HCT116 (cell line): ENCODE measurements at regions not wholly inside any gene's neighbourhood (a gene's known extent, or its start where the extent isn't known, plus 50 kb on each side); places are given as distances from the start of the nearest gene placed in this dataset.

Experiments
- ATAC-seq: fragments of 200-7000 bp; cut with Tn5 transposase; 2 replicates; pipeline ENCODE4 v1.9.1; 2020; ENCODE audit warnings: mild to moderate bottlenecking, moderate library complexity
- BruUV-seq: library from RNA; stranded (reverse); fragments of 400-500 nt; replicated peaks from 2 replicates; lab custom pipeline; 2021; lab: Mats Ljungman, UMichigan
- CTCF ChIA-PET: fragments of 300-600 bp; sonication (Branson Sonifier 250); formaldehyde crosslinking; loops from one replicate; lab custom pipeline; 2021; ENCODE audit warnings: antibody characterized with exemption; lab: Charles Lee
- POLR2A ChIA-PET: fragments of 300-600, 350-600 bp; sonication (Branson Sonifier 250); formaldehyde crosslinking; loops from one replicate; lab custom pipeline; 2021; ENCODE audit warnings: antibody characterized with exemption; lab: Charles Lee
- RAD21 ChIA-PET, 2 experiments: fragments of 300-600 bp; sonication (Branson Sonifier 250); formaldehyde crosslinking; loops; one replicate each; lab custom pipeline; 2023; ENCODE audit warnings: low total read pairs in 2 of 2; ENCODE audit not compliant: uncharacterized antibody in 2 of 2, unreplicated experiment in 2 of 2, low non-redundant PET in 1 of 2; lab: Charles Lee
- DNase-seq: peaks from one replicate; pipeline ENCODE4 v3.0.0-alpha.2; 2010; ENCODE audit warnings: low read depth, low spot score
- H2AFZ ChIP-seq: fragments of 200-600 bp; shearing (Covaris generic), sonication (generic); 2 replicates; pipeline ENCODE4 v1.6.1; 2017; ENCODE audit warnings: low read depth, mixed run types, mixed read lengths, antibody characterized with exemption, low read length; ENCODE audit not compliant: poor library complexity, severe bottlenecking
- H3K27ac ChIP-seq: 2 replicates; pipeline ENCODE4 v1.5.1; 2012; ENCODE audit warnings: low read depth, low read length
- H3K27me3 ChIP-seq: fragments of 200-600 bp; sonication (generic); 2 replicates; pipeline ENCODE4 v1.6.1; 2016; ENCODE audit warnings: mixed run types, low read length, mixed read lengths; ENCODE audit not compliant: insufficient read depth
- H3K36me3 ChIP-seq, 2 experiments: fragments of 200-500 bp in 1 of 2; fragments of 200-600 bp in 1 of 2; sonication (Bioruptor generic) in 1 of 2; sonication (generic) in 1 of 2; 2 replicates each; pipeline versions ENCODE4 v1.5.1 to v1.6.1; 2014 to 2016; ENCODE audit warnings: low read length in 2 of 2, inconsistent platforms in 1 of 2, mixed read lengths in 1 of 2, mixed run types in 1 of 2; ENCODE audit not compliant: insufficient read depth in 2 of 2, control insufficient read depth in 1 of 2
- H3K4me1 ChIP-seq, 2 experiments: fragments of 200-600 bp in 1 of 2; sonication (generic) in 1 of 2; 2 replicates each; pipeline versions ENCODE4 v1.5.1 to v1.6.1; 2012 to 2017; ENCODE audit warnings: low read length in 2 of 2, inconsistent platforms in 1 of 2, mild to moderate bottlenecking in 1 of 2, mixed read lengths in 1 of 2, mixed run types in 1 of 2, moderate library complexity in 1 of 2; ENCODE audit not compliant: insufficient read depth in 2 of 2, control insufficient read depth in 1 of 2
- H3K4me2 ChIP-seq: fragments of 200-600 bp; sonication (generic); 2 replicates; pipeline ENCODE4 v1.6.1; 2017; ENCODE audit warnings: mixed run types, low read length, mixed read lengths
- H3K4me3 ChIP-seq, 2 experiments: fragments of 200-600 bp in 1 of 2; sonication (generic) in 1 of 2; replicated peaks in 1 of 2; 2 replicates each; pipeline ENCODE4 v1.5.1; 2011 to 2016; ENCODE audit warnings: low read length in 2 of 2, control low read depth in 1 of 2, low read depth in 1 of 2, mild to moderate bottlenecking in 1 of 2, mixed read lengths in 1 of 2, mixed run types in 1 of 2
- H3K79me2 ChIP-seq: fragments of 200-600 bp; sonication (generic); 2 replicates; pipeline ENCODE4 v1.6.1; 2017; ENCODE audit warnings: mild to moderate bottlenecking, mixed run types, low read length, moderate library complexity, mixed read lengths; ENCODE audit not compliant: insufficient read depth
- H3K9ac ChIP-seq: fragments of 200-600 bp; sonication (generic); 2 replicates; pipeline ENCODE4 v1.6.1; 2016; ENCODE audit warnings: low read length, mixed read lengths
- H3K9me2 ChIP-seq: fragments of 200-600 bp; sonication (generic), shearing (Covaris generic); 2 replicates; pipeline ENCODE4 v1.6.1; 2017; ENCODE audit warnings: mixed run types, mild to moderate bottlenecking, moderate library complexity; ENCODE audit not compliant: insufficient read depth
- H3K9me3 ChIP-seq, 2 experiments: fragments of 200-500 bp in 1 of 2; fragments of 200-600 bp in 1 of 2; sonication (Bioruptor generic) in 1 of 2; sonication (generic) in 1 of 2; 2 replicates each; pipeline ENCODE4 v1.6.1; 2014 to 2017; ENCODE audit warnings: low read length in 2 of 2, mixed read lengths in 2 of 2, inconsistent platforms in 1 of 2, low read depth in 1 of 2, mild to moderate bottlenecking in 1 of 2, mixed run types in 1 of 2, moderate library complexity in 1 of 2; ENCODE audit not compliant: control insufficient read depth in 1 of 2, insufficient read depth in 1 of 2
- H4K20me1 ChIP-seq: fragments of 200-600 bp; sonication (generic), shearing (Covaris generic); 2 replicates; pipeline ENCODE4 v1.6.1; 2017; ENCODE audit warnings: mixed run types, mild to moderate bottlenecking, moderate library complexity; ENCODE audit not compliant: insufficient read depth
- CBX3 ChIP-seq: IDR thresholded peaks from 2 replicates; pipeline ENCODE4 v1.6.1; 2012; ENCODE audit warnings: low read depth
- CEBPB ChIP-seq: IDR thresholded peaks from 2 replicates; pipeline ENCODE4 v1.6.1; 2012; ENCODE audit warnings: low read depth
- EGR1 ChIP-seq: IDR thresholded peaks from 2 replicates; pipeline ENCODE4 v1.6.1; 2012; ENCODE audit warnings: low read depth
- FOSL1 ChIP-seq: IDR thresholded peaks from 2 replicates; pipeline ENCODE4 v1.6.1; 2012; ENCODE audit warnings: low read depth
- JUND ChIP-seq: IDR thresholded peaks from 2 replicates; pipeline ENCODE4 v1.6.1; 2012
- POLR2A ChIP-seq: IDR thresholded peaks from 2 replicates; pipeline ENCODE4 v1.7.0; 2011; ENCODE audit warnings: borderline replicate concordance; ENCODE audit not compliant: insufficient read depth, insufficient read length; ENCODE audit errors: extremely low read depth
- POLR2AphosphoS5 ChIP-seq: IDR thresholded peaks from 2 replicates; pipeline ENCODE4 v1.6.1; 2011; ENCODE audit warnings: mild to moderate bottlenecking, low read depth, low read length, moderate library complexity
- RAD21 ChIP-seq: IDR thresholded peaks from 2 replicates; pipeline ENCODE4 v1.6.1; 2012; ENCODE audit warnings: low read depth, mild to moderate bottlenecking
- SP1 ChIP-seq: IDR thresholded peaks from 2 replicates; pipeline ENCODE4 v1.6.1; 2012; ENCODE audit warnings: low read depth
- SRF ChIP-seq: IDR thresholded peaks from 2 replicates; pipeline ENCODE4 v1.6.1; 2012; ENCODE audit warnings: low read depth
- YY1 ChIP-seq: IDR thresholded peaks from 2 replicates; pipeline ENCODE4 v1.6.1; 2011; ENCODE audit warnings: low read length, low read depth, moderate library complexity, mild to moderate bottlenecking; ENCODE audit not compliant: insufficient replicate concordance; ENCODE audit errors: extremely low read depth
- ZNF274 ChIP-seq: fragments of 200-500 bp; sonication (Bioruptor generic); IDR thresholded peaks from 2 replicates; pipeline ENCODE4 v1.6.1; 2014; ENCODE audit warnings: mild to moderate bottlenecking, low read depth, low read length, inconsistent platforms
- intact Hi-C: fragments of 100-400 bp; cut with micrococcal nuclease; formaldehyde crosslinking; loops from 2 replicates; pipeline ENCODE4 v1.10.0; 2022
- TF ChIP-seq, protein P1 (sequence below), 3 experiments: fragments of 200-600 bp in 1 of 3; sonication (generic) in 1 of 3; IDR thresholded peaks in 2 of 3; conservative IDR thresholded peaks in 1 of 3; 2 replicates each; pipeline ENCODE4 v1.5.1; 2012 to 2017; ENCODE audit warnings: low read depth in 2 of 3, low read length in 2 of 3, antibody characterized with exemption in 1 of 3, borderline replicate concordance in 1 of 3, control low read depth in 1 of 3, mild to moderate bottlenecking in 1 of 3, mixed read lengths in 1 of 3, mixed run types in 1 of 3, moderate library complexity in 1 of 3; ENCODE audit not compliant: insufficient read depth in 1 of 3
- TF ChIP-seq, protein P2 (sequence below): IDR thresholded peaks from 2 replicates; pipeline ENCODE4 v1.6.1; 2012; ENCODE audit warnings: low read depth
- TF ChIP-seq, protein P3 (sequence below): IDR thresholded peaks from 2 replicates; pipeline ENCODE4 v1.6.1; 2011; ENCODE audit warnings: mild to moderate bottlenecking, low read length, moderate library complexity; ENCODE audit not compliant: insufficient replicate concordance; ENCODE audit errors: extremely low read depth

DNA sequence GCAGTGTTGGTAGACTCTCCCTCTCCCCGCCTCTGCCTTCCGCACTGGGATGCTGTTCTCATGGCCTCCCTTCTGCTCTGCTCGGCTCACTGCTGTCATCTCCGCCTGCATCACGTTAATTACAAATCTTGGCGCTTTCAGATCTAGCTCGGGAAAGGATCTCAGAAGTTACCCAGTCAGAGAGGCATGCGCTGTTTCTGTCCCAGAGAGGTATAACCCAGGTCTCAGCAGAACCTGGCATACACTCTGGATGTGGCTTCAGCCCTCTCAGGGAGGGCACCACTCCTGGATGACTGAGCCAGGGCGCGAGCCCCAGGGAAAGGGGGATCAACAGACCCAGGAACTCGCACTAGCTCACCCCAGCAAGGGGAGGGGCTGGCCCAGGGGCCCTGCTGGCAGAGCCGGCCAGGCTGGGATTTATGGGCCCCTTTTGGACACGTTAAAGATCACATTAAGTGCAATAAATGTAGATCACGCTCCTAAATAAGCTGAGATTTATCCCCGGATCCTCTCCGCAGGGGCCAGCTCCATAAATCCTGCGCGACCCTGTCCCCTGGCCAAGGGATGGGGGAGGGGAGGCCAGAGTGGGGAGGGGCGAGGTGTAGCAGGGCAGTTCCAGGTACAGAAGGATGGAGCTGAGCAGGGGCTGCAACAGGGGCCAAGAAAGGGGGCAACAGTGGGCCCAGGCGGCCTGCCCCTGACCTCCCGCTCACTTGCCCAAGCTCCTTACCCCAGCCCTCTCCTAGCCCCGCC, 101.3 kb upstream of the ZBTB40 start:
- no peaks in the 10 kb centered on the region for H3K36me3 ChIP-seq
- DNase-seq (no peak), ATAC-seq (no peak)
- BruUV-seq, result no TSS peak
- H3K27me3 ChIP-seq, result peaks cover 10% of the 10 kb centered on the region; the same call in 1 of the 2 replicates
- no peak overlapping the region for H3K9ac ChIP-seq
- no peaks in the 10 kb centered on the region for H3K79me2 ChIP-seq
- intact Hi-C loops, result no loop called here
- no peak overlapping the region for H3K4me2 ChIP-seq
- H3K4me1 ChIP-seq, result no peaks in the 10 kb centered on the region
- POLR2A ChIA-PET, result no interaction called here
- no peaks in the 10 kb centered on the region for H3K9me3 ChIP-seq
- TF ChIP-seq SP1 (no peak), CEBPB (no peak), POLR2AphosphoS5 (no peak), CBX3 (no peak), ZNF274 (no peak), POLR2A (no peak), EGR1 (no peak), SRF (no peak), RAD21 (no peak), YY1 (no peak), JUND (no peak), FOSL1 (no peak)
- TF ChIP-seq, protein P1, sequence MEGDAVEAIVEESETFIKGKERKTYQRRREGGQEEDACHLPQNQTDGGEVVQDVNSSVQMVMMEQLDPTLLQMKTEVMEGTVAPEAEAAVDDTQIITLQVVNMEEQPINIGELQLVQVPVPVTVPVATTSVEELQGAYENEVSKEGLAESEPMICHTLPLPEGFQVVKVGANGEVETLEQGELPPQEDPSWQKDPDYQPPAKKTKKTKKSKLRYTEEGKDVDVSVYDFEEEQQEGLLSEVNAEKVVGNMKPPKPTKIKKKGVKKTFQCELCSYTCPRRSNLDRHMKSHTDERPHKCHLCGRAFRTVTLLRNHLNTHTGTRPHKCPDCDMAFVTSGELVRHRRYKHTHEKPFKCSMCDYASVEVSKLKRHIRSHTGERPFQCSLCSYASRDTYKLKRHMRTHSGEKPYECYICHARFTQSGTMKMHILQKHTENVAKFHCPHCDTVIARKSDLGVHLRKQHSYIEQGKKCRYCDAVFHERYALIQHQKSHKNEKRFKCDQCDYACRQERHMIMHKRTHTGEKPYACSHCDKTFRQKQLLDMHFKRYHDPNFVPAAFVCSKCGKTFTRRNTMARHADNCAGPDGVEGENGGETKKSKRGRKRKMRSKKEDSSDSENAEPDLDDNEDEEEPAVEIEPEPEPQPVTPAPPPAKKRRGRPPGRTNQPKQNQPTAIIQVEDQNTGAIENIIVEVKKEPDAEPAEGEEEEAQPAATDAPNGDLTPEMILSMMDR (IDR thresholded peaks at IDR 0.05 in 2 of 3, conservative IDR thresholded peaks at IDR 0.05 in 1 of 3; ENCODE audit: borderline replicate concordance in 1 of 3, insufficient read depth in 1 of 3, low read depth in 2 of 3, low read length in 2 of 3), result no peak
- TF ChIP-seq, protein P2, sequence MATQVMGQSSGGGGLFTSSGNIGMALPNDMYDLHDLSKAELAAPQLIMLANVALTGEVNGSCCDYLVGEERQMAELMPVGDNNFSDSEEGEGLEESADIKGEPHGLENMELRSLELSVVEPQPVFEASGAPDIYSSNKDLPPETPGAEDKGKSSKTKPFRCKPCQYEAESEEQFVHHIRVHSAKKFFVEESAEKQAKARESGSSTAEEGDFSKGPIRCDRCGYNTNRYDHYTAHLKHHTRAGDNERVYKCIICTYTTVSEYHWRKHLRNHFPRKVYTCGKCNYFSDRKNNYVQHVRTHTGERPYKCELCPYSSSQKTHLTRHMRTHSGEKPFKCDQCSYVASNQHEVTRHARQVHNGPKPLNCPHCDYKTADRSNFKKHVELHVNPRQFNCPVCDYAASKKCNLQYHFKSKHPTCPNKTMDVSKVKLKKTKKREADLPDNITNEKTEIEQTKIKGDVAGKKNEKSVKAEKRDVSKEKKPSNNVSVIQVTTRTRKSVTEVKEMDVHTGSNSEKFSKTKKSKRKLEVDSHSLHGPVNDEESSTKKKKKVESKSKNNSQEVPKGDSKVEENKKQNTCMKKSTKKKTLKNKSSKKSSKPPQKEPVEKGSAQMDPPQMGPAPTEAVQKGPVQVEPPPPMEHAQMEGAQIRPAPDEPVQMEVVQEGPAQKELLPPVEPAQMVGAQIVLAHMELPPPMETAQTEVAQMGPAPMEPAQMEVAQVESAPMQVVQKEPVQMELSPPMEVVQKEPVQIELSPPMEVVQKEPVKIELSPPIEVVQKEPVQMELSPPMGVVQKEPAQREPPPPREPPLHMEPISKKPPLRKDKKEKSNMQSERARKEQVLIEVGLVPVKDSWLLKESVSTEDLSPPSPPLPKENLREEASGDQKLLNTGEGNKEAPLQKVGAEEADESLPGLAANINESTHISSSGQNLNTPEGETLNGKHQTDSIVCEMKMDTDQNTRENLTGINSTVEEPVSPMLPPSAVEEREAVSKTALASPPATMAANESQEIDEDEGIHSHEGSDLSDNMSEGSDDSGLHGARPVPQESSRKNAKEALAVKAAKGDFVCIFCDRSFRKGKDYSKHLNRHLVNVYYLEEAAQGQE, result no peak
- TF ChIP-seq, protein P3, sequence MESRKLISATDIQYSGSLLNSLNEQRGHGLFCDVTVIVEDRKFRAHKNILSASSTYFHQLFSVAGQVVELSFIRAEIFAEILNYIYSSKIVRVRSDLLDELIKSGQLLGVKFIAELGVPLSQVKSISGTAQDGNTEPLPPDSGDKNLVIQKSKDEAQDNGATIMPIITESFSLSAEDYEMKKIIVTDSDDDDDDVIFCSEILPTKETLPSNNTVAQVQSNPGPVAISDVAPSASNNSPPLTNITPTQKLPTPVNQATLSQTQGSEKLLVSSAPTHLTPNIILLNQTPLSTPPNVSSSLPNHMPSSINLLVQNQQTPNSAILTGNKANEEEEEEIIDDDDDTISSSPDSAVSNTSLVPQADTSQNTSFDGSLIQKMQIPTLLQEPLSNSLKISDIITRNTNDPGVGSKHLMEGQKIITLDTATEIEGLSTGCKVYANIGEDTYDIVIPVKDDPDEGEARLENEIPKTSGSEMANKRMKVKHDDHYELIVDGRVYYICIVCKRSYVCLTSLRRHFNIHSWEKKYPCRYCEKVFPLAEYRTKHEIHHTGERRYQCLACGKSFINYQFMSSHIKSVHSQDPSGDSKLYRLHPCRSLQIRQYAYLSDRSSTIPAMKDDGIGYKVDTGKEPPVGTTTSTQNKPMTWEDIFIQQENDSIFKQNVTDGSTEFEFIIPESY, result no peak
- no peaks in the 10 kb centered on the region for H3K9me2 ChIP-seq
- no peak overlapping the region for H3K4me3 ChIP-seq
- H4K20me1 ChIP-seq, result no peaks in the 10 kb centered on the region
- H2AFZ ChIP-seq, result no peak overlapping the region
- CTCF ChIA-PET, result no interaction called here
- no peak overlapping the region for H3K27ac ChIP-seq
- RAD21 ChIA-PET, result no interaction called here
